ENCODE measurements at regions not wholly inside any gene's neighbourhood (a gene's known extent, or its start where the extent isn't known, plus 50 kb on each side); places are given as distances from the start of the nearest gene placed in this dataset.
"Not testable (repeated sequence)": the region's sequence is repeated elsewhere in the genome, so short reads cannot be mapped to it uniquely, and the experiment has no call there.

DNA sequence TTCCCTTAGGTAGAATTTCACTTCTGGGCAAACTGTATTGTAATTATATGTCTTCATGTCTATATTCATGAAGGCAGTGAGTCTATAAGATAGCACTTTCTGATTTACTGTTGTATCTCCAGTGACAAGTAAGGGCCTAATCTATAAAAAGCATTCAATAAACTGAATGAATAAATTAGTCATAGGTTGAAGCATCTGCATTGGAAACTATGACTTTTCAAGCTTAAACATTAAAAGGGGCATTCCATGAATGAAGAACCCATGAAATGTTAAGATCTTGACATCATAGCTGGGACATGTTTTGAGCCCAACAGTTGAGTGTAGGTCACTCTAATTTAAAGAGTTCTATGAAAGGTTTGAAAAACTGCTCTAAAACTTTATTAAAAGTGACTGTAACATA lies 159.3 kb upstream of the LCORL start:
- H3K4me3 ChIP-seq (ENCODE audit: low read length), result no peak overlapping the region
- no peak for DNase-seq (ENCODE audit: low read depth)
- no peak for TF ChIP-seq CTCF (conservative IDR thresholded peaks at IDR 0.05; ENCODE audit: low read length)

GRCh38 chr4:18180122-18180521 lies 158.6 kb upstream of the LCORL start:
- no peak for TF ChIP-seq CTCF (conservative IDR thresholded peaks at IDR 0.05; ENCODE audit: low read length)
- H3K4me3 ChIP-seq (ENCODE audit: low read length), result no peak overlapping the region
- DNase-seq (ENCODE audit: low read depth), result no peak

DNA sequence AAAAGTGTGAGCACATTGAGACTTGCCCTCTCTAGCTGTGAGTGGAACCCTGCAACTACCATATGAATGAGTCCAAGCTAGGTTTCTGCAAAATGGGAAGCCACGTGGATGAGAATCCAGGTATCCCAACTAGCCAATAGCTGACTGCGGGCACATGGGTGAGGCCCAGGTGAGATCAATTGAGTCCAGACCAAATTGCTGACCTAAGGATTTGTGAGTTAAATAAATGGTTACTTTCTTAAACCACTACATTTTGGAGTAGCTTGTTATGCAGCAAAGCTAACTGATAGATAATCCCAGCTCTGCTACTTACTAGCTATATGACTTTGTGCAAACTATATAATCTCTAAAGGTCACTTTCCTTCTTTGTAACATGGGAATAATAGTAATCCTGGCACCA lies 150.3 kb upstream of the LCORL start:
- H3K4me3 ChIP-seq (ENCODE audit: low read length), result no peak overlapping the region
- DNase-seq (ENCODE audit: low read depth), result no peak
- TF ChIP-seq CTCF (conservative IDR thresholded peaks at IDR 0.05; ENCODE audit: low read length), result no peak

DNA sequence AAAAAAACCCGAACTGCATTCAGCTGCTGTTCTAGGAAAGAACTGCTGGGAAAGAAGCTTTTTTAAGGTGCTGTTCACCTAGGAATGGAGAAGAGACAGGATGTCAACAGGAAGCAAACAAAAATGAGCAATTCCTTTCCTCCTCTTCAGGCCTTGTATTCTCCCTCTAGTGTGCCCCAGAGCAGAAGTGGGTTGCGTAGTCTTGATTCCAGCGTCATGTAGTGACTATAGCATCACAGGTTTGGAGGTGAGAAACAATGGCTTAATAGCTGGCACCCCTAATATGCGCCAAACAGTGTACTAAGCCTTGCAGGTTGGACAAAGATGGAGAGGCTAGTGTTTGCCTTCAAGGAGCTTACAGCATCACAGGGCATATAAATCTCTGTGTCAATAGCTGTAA lies 146.3 kb upstream of the LCORL start:
- DNase-seq (ENCODE audit: low read depth), result no peak
- TF ChIP-seq CTCF (conservative IDR thresholded peaks at IDR 0.05; ENCODE audit: low read length), result no peak
- H3K4me3 ChIP-seq (ENCODE audit: low read length), result no peak overlapping the region

- H3K4me3 ChIP-seq (ENCODE audit: low read length), result no peak overlapping the region
- DNase-seq (ENCODE audit: low read depth), result no peak
- TF ChIP-seq CTCF (conservative IDR thresholded peaks at IDR 0.05; ENCODE audit: low read length), result no peak
Measured at GRCh38 chr4:18166925-18167324, 145.4 kb upstream of the LCORL start.

GRCh38 chr4:18162453-18162852 lies 140.9 kb upstream of the LCORL start:
- DNase-seq (ENCODE audit: low read depth), result no peak
- no peak for TF ChIP-seq CTCF (conservative IDR thresholded peaks at IDR 0.05; ENCODE audit: low read length)
- no peak overlapping the region for H3K4me3 ChIP-seq (ENCODE audit: low read length)

DNA sequence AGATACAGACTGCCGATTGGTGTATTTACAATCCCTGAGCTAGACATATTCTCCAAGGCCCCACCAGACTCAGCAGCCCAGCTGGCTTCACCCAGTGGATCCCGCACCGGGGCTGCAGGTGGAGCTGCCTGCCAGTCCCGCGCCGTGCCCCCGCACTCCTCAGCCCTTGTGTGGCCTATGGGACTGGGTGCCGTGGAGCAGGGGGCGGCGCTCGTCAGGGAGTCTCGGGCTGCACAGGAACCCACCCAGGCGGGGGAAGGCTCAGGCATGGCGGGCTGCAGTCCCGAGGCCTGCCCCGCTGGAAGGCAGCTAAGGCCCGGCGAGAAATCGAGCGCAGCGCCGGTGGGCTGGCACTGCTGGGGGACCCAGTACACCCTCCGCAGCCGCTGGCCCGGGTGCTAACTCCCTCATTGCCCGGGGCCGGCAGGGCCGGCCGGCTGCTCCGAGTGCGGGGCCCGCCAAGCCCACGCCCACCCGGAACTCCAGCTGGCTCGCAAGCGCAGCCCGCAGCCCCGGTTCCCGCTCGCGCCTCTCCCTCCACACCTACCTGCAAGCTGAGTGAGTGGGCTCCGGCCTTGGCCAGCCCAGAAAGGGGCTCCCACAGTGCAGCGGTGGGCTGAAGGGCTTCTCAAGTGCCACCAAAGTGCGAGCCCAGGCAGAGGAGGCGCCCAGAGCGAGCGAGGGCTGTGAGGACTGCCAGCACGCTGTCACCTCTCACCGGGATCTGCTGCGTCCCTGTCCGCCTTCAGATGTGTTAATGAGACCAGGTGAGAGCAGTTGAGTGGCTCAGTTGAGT lies 137.8 kb upstream of the LCORL start:
- H3K4me3 ChIP-seq (ENCODE audit: low read length); DNase-seq (ENCODE audit: low read depth): not testable (repeated sequence)
